K562 (cell line): ENCODE measurements at regions not wholly inside any gene's neighbourhood (a gene's known extent, or its start where the extent isn't known, plus 50 kb on each side); places are given as distances from the start of the nearest gene placed in this dataset.

Experiments
- ATAC-seq: fragments of 200-7000 bp; cut with Tn5 transposase; 3 replicates; pipeline ENCODE4 v1.9.1; 2020; ENCODE audit warnings: moderate library complexity
- BruUV-seq: library from RNA; stranded (reverse); fragments of 400-500 nt; replicated peaks from 2 replicates; lab custom pipeline; 2021; lab: Mats Ljungman, UMichigan
- CTCF ChIA-PET: fragments of 300-600 bp; formaldehyde crosslinking; extraction: SDS; loops from one replicate; lab custom pipeline; 2021; ENCODE audit warnings: low intra/inter-chr PET ratio; lab: Yijun Ruan, JAX
- POLR2A ChIA-PET: fragments of 300-600, 350-650 bp; sonication (Branson Sonifier 250); formaldehyde crosslinking; extraction: SDS; loops from one replicate; lab custom pipeline; 2021; ENCODE audit warnings: antibody characterized with exemption, inconsistent platforms; lab: Yijun Ruan, JAX
- DNase-seq, 4 experiments: peaks; one replicate each; pipeline versions ENCODE4 v3.0.0 to v3.0.0-alpha.2; 2011 to 2018; ENCODE audit warnings: low spot score in 3 of 4, mixed read lengths in 3 of 4; ENCODE audit errors: extremely low read depth in 1 of 4
- FAIRE-seq: peaks from 2 replicates; lab custom pipeline; 2011; peaks lifted over from hg19 to GRCh38; lab: Jason Lieb, UNC
- H2AFZ ChIP-seq: 2 replicates; pipeline ENCODE4 v1.6.0; 2011; ENCODE audit warnings: low read depth, low read length, control low read depth, inconsistent platforms
- H3K27ac ChIP-seq: fragments of 200-600 bp; 3 replicates; pipeline ENCODE4 v1.8.0; 2011; ENCODE audit warnings: low read depth, mild to moderate bottlenecking, control low read depth, inconsistent platforms, low read length, moderate library complexity, mixed read lengths; ENCODE audit errors: extremely low read depth
- H3K27me3 ChIP-seq, 2 experiments: fragments of 300-600 bp in 1 of 2; 2 replicates in 1 of 2; 3 replicates in 1 of 2; pipeline versions ENCODE4 v1.6.0 to v1.8.0; 2011; ENCODE audit warnings: inconsistent platforms in 2 of 2, low read length in 2 of 2, mild to moderate bottlenecking in 1 of 2, mixed read lengths in 1 of 2, moderate library complexity in 1 of 2; ENCODE audit not compliant: control insufficient read depth in 2 of 2, insufficient read depth in 2 of 2
- H3K36me3 ChIP-seq: fragments of 300-600 bp; 3 replicates; pipeline ENCODE4 v1.8.0; 2011; ENCODE audit warnings: mild to moderate bottlenecking, low read length, inconsistent platforms; ENCODE audit not compliant: control insufficient read depth, insufficient read depth
- H3K4me1 ChIP-seq, 2 experiments: fragments of 200-600 bp in 1 of 2; replicated peaks in 1 of 2; 2 replicates in 1 of 2; 3 replicates in 1 of 2; pipeline versions ENCODE4 v1.5.1 to v1.8.0; 2011; ENCODE audit warnings: inconsistent platforms in 2 of 2, low read length in 2 of 2, mild to moderate bottlenecking in 1 of 2, mixed read lengths in 1 of 2, moderate library complexity in 1 of 2; ENCODE audit not compliant: control insufficient read depth in 2 of 2, insufficient read depth in 2 of 2
- H3K4me2 ChIP-seq: 2 replicates; pipeline ENCODE4 v1.6.1; 2011; ENCODE audit warnings: low read length, control low read depth, inconsistent platforms, mixed read lengths; ENCODE audit not compliant: insufficient read depth
- H3K4me3 ChIP-seq: fragments of 200-600 bp; sonication (generic), shearing (Covaris generic); 2 replicates; pipeline ENCODE4 v1.5.1; 2016; ENCODE audit warnings: control low read depth, inconsistent platforms
- H3K79me2 ChIP-seq: fragments of 200-600 bp; 3 replicates; pipeline ENCODE4 v1.8.0; 2011; ENCODE audit warnings: low read length, inconsistent platforms; ENCODE audit not compliant: control insufficient read depth, insufficient read depth
- H3K9ac ChIP-seq, 2 experiments: 2 replicates each; pipeline versions ENCODE4 v1.6.0 to v1.6.1; 2011; ENCODE audit warnings: low read depth in 2 of 2, low read length in 2 of 2, control low read depth in 1 of 2, inconsistent platforms in 1 of 2, mild to moderate bottlenecking in 1 of 2, mixed read lengths in 1 of 2; ENCODE audit not compliant: insufficient read depth in 1 of 2
- H3K9me1 ChIP-seq: one replicate; pipeline ENCODE4 v1.6.0; 2011; ENCODE audit warnings: inconsistent platforms, mild to moderate bottlenecking, low read length, moderate library complexity; ENCODE audit not compliant: control insufficient read depth, insufficient read depth
- H3K9me3 ChIP-seq: replicated peaks from 2 replicates; pipeline ENCODE4 v1.5.1; 2011; ENCODE audit warnings: low read depth, low read length, inconsistent platforms; ENCODE audit not compliant: control insufficient read depth, insufficient read depth
- H4K20me1 ChIP-seq: replicated peaks from 2 replicates; pipeline ENCODE4 v1.6.1; 2011; ENCODE audit warnings: low read length, inconsistent platforms, mixed read lengths; ENCODE audit not compliant: control insufficient read depth, insufficient read depth
- HCFC1 ChIP-seq: IDR thresholded peaks from 2 replicates; pipeline ENCODE4 v1.6.1; 2012; ENCODE audit warnings: low read depth, low read length, improper control_type of control experiment
- HLTF ChIP-seq: fragments of 450-650 bp; IDR thresholded peaks from 2 replicates; pipeline ENCODE4 v1.6.1; 2016
- ZNF431 ChIP-seq: sonication (generic); formaldehyde crosslinking; IDR thresholded peaks from 2 replicates; pipeline ENCODE4 v1.8.0; 2022; ENCODE audit warnings: mild to moderate bottlenecking, missing genetic modification reagents
- WGBS: fragments of 100-300 bp; shearing (Covaris generic); methylation state at CpG from one replicate; pipeline ENCODE4 v1.1.6; 2016; ENCODE audit warnings: low coverage, mixed read lengths; ENCODE audit not compliant: insufficient coverage; ENCODE audit errors: missing lambda C conversion rate; 5-methylcytosine and 5-hydroxymethylcytosine counted together
- in situ Hi-C: fragments of 300-500 bp; cut with MboI; formaldehyde crosslinking; loops from 4 replicates; pipeline ENCODE4 v1.15.0; 2018; ENCODE audit warnings: inconsistent platforms, mixed read lengths
- intact Hi-C: fragments of 100-400 bp; cut with micrococcal nuclease; formaldehyde crosslinking; loops from 2 replicates; pipeline ENCODE4 v1.14.2; 2022
- TF ChIP-seq, protein P1 (sequence below): fragments of 450-650 bp; formaldehyde crosslinking; IDR thresholded peaks from 2 replicates; pipeline ENCODE4 v1.4.0; 2022; ENCODE audit warnings: mild to moderate bottlenecking, moderate library complexity
- TF ChIP-seq, protein P2 (sequence below): fragments of 450-650 bp; formaldehyde crosslinking; conservative IDR thresholded peaks from 2 replicates; pipeline ENCODE4 v1.4.0; 2022; ENCODE audit warnings: mild to moderate bottlenecking, missing genetic modification characterization

DNA sequence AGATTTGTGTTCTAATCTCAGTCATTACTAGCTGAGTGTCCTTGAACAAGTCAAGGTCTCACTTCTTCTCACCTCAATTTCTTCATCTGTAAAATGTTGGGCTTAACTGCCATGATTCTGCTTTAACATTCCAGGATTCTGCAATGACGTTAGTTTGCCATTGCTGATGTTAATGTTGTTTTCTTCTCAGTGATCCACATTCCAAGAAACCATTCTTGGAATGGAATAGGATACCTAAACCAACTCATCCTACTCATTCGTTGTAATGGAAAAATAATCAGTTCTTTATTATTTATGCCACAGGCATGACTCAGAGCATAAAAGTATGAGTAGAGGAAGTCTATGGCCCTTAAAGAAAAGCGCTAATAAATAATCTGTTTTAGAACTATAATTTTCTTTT lies 140.2 kb upstream of the ETAA1 start:
- Histone ChIP-seq H2AFZ (no peak overlapping the region), H3K27me3 (no peaks in the 10 kb centered on the region; a peak in 1 of 5 replicates), H4K20me1 (no peaks in the 10 kb centered on the region), H3K79me2 (no peaks in the 10 kb centered on the region), H3K36me3 (no peaks in the 10 kb centered on the region), H3K9me3 (no peaks in the 10 kb centered on the region), H3K27ac (no peak overlapping the region), H3K9ac (no peak overlapping the region), H3K4me3 (no peak overlapping the region), H3K4me1 (no peaks in the 10 kb centered on the region), H3K9me1 (no peaks in the 10 kb centered on the region), H3K4me2 (no peak overlapping the region)
- 0% methylated on average over 3 of the region's 3 CpGs for WGBS
- no peak for FAIRE-seq
- intact Hi-C loops (no loop called here), in situ Hi-C loops (no loop called here)
- no peak for ATAC-seq
- TF ChIP-seq, protein P1, sequence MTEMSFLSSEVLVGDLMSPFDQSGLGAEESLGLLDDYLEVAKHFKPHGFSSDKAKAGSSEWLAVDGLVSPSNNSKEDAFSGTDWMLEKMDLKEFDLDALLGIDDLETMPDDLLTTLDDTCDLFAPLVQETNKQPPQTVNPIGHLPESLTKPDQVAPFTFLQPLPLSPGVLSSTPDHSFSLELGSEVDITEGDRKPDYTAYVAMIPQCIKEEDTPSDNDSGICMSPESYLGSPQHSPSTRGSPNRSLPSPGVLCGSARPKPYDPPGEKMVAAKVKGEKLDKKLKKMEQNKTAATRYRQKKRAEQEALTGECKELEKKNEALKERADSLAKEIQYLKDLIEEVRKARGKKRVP (CRISPR knock-in tag), result no peak
- TF ChIP-seq HLTF (no peak), HCFC1 (no peak), ZNF431 (CRISPR knock-in tag) (no peak)
- TF ChIP-seq, protein P2, sequence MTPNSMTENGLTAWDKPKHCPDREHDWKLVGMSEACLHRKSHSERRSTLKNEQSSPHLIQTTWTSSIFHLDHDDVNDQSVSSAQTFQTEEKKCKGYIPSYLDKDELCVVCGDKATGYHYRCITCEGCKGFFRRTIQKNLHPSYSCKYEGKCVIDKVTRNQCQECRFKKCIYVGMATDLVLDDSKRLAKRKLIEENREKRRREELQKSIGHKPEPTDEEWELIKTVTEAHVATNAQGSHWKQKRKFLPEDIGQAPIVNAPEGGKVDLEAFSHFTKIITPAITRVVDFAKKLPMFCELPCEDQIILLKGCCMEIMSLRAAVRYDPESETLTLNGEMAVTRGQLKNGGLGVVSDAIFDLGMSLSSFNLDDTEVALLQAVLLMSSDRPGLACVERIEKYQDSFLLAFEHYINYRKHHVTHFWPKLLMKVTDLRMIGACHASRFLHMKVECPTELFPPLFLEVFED (CRISPR knock-in tag), result no peak
- no peak for DNase-seq
- no TSS peak for BruUV-seq
- ChIA-PET POLR2A (no interaction called here), CTCF (no interaction called here)
